Ascending aorta (tissue), 2 donors: ENCODE measurements at regions not wholly inside any gene's neighbourhood (a gene's known extent, or its start where the extent isn't known, plus 50 kb on each side); places are given as distances from the start of the nearest gene placed in this dataset.

Experiments
- DNase-seq, 2 donors: peaks; one replicate each; pipeline ENCODE4 v3.0.0-alpha.2; 2019; ENCODE audit warnings: low spot score in 2 of 2
- H3K27ac ChIP-seq, 2 donors: fragments of 200-600 bp; sonication (generic); one replicate each; pipeline ENCODE4 v1.5.1; 2016 to 2017; ENCODE audit warnings: mild to moderate bottlenecking in 1 of 2
- H3K27me3 ChIP-seq: fragments of 200-600 bp; sonication (generic); one replicate; pipeline ENCODE4 v1.5.1; 2017
- H3K36me3 ChIP-seq, 2 donors: fragments of 200-600 bp; sonication (generic); one replicate each; pipeline ENCODE4 v1.5.1; 2016
- H3K4me1 ChIP-seq, 2 donors: fragments of 200-600 bp; sonication (generic); one replicate each; pipeline ENCODE4 v1.5.1; 2016 to 2017; ENCODE audit warnings: mild to moderate bottlenecking in 1 of 2
- H3K4me3 ChIP-seq, 2 donors: fragments of 200-600 bp; sonication (generic); one replicate each; pipeline ENCODE4 v1.5.1; 2016 to 2017; ENCODE audit warnings: mild to moderate bottlenecking in 1 of 2
- H3K9me3 ChIP-seq, 2 donors: fragments of 200-600 bp; sonication (generic); one replicate each; pipeline ENCODE4 v1.5.1; 2016
- CTCF ChIP-seq, 3 experiments: fragments of 200-600 bp in 2 of 3; fragments of 450-650 bp in 1 of 3; sonication (generic) in 2 of 3; IDR thresholded peaks; one replicate each; pipeline ENCODE4 v1.5.1; 2016 to 2019; ENCODE audit warnings: antibody characterized with exemption in 3 of 3, mild to moderate bottlenecking in 1 of 3, moderate library complexity in 1 of 3
- intact Hi-C: fragments of 100-400 bp; cut with DNase I; formaldehyde crosslinking; loops from one replicate; pipeline ENCODE4 v1.15.1; 2023

GRCh38 chr21:22399681-22400514 lies 1401.7 kb downstream of the NCAM2 start:
- Histone ChIP-seq H3K4me1 (no peaks in the 10 kb centered on the region), H3K36me3 (no peaks in the 10 kb centered on the region), H3K27me3 (no peaks in the 10 kb centered on the region), H3K27ac (no peak overlapping the region), H3K4me3 (no peak overlapping the region), H3K9me3 (no peaks in the 10 kb centered on the region)
- TF ChIP-seq CTCF (IDR thresholded peaks at IDR 0.05), result no peak
- intact Hi-C loops, result no loop called here
- DNase-seq, result no peak

- H3K27ac ChIP-seq, result no peak overlapping the region
- H3K9me3 ChIP-seq, result no peaks in the 10 kb centered on the region
- no peaks in the 10 kb centered on the region for H3K27me3 ChIP-seq
- no peak for TF ChIP-seq CTCF (IDR thresholded peaks at IDR 0.05)
- intact Hi-C loops, result no loop called here
- no peaks in the 10 kb centered on the region for H3K4me1 ChIP-seq
- no peak overlapping the region for H3K4me3 ChIP-seq
- H3K36me3 ChIP-seq, result no peaks in the 10 kb centered on the region
- DNase-seq, result no peak
Measured at GRCh38 chr21:22409571-22409970, 1411.4 kb downstream of the NCAM2 start.

GRCh38 chr21:22416555-22416954 lies 1418.3 kb downstream of the NCAM2 start:
- Histone ChIP-seq H3K27me3 (no peaks in the 10 kb centered on the region), H3K36me3 (no peaks in the 10 kb centered on the region), H3K27ac (no peak overlapping the region), H3K4me1 (no peaks in the 10 kb centered on the region), H3K9me3 (no peaks in the 10 kb centered on the region), H3K4me3 (no peak overlapping the region)
- intact Hi-C loops, result no loop called here
- no peak for TF ChIP-seq CTCF (IDR thresholded peaks at IDR 0.05)
- DNase-seq, result no peak

GRCh38 chr21:22421416-22422180 lies 1423.4 kb downstream of the NCAM2 start:
- no peaks in the 10 kb centered on the region for H3K27me3 ChIP-seq
- no peak for DNase-seq
- no peaks in the 10 kb centered on the region for H3K9me3 ChIP-seq
- H3K4me3 ChIP-seq, result no peak overlapping the region
- H3K36me3 ChIP-seq, result no peaks in the 10 kb centered on the region
- no peak for TF ChIP-seq CTCF (IDR thresholded peaks at IDR 0.05)
- no peaks in the 10 kb centered on the region for H3K4me1 ChIP-seq
- intact Hi-C loops, result no loop called here
- no peak overlapping the region for H3K27ac ChIP-seq

GRCh38 chr21:22438428-22439086 lies 1440.3 kb downstream of the NCAM2 start:
- TF ChIP-seq CTCF (IDR thresholded peaks at IDR 0.05), result no peak
- no peak for DNase-seq
- intact Hi-C loops, result no loop called here
- Histone ChIP-seq H3K9me3 (no peaks in the 10 kb centered on the region), H3K4me3 (no peak overlapping the region), H3K36me3 (no peaks in the 10 kb centered on the region), H3K27ac (no peak overlapping the region), H3K27me3 (no peaks in the 10 kb centered on the region), H3K4me1 (no peaks in the 10 kb centered on the region)
